GM18861 (cell line): ENCODE measurements at regions not wholly inside any gene's neighbourhood (a gene's known extent, or its start where the extent isn't known, plus 50 kb on each side); places are given as distances from the start of the nearest gene placed in this dataset.
"Not testable (repeated sequence)": the region's sequence is repeated elsewhere in the genome, so short reads cannot be mapped to it uniquely, and the experiment has no call there.

Experiments
- ATAC-seq: cut with Tn5 transposase; IDR thresholded peaks from one replicate; pipeline ENCODE4 v1.9.1; 2021; ENCODE audit not compliant: unreplicated experiment

DNA sequence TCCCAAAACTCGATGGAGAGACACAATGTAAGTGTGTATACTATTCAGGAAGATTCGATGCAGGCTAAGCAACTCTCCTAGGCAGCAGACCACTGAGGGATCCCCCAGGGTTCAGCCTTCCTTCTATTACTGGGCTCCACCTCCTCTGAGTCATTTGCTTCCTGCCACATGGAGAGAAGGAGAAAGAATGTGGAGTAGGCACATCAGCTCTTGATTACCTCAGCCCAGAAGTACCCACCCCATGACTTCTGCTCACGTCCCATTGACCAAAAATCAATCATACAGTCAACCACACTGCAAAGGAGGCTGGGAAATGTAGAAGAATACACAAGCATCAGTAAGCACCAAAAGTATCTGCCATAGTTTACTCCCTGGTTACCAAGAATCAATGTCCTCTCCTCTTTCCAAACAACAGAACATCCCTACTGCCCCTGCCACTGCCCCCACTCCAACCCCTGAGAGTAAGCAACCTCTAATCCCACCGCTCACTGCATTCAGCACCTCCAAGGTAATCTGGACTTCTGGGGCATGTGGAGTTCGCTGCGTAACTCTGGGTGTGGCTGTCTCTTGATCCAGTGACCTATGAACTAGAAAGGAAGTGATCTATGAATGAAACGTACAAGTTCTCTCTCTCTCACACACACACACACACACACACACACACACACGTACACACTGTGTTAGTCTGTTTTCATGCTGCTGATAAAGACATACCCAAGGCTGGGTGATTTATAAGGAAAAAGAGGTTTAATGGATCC is 91.2 kb upstream of the C1QTNF7 start:
- no peak for ATAC-seq

- ATAC-seq = not testable (repeated sequence)
These were observed 90.6 kb upstream of the C1QTNF7 start for GRCh38 chr4:15337168-15337657.

GRCh38 chr4:15339737-15340136 is 88.1 kb upstream of the C1QTNF7 start:
- ATAC-seq = no peak

DNA sequence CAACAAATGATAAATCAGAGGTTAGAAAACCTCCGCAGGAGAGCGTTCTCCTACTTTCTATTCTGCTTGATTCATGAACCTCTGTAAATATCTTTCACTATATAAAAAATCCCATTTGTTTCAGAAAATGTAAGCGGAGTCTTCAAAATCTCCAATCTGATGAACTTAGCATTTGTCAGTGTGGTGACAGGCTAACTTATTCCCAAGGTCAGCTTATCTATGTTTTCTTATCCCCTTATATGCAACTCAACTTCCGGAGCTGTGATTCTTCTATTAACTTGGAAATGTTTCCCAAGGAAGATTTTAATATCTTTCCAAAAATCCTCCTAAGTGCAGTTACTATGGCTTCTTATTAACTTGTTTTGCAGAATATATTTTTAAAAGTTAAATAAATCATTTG is 87.5 kb upstream of the C1QTNF7 start:
- ATAC-seq = no peak

DNA sequence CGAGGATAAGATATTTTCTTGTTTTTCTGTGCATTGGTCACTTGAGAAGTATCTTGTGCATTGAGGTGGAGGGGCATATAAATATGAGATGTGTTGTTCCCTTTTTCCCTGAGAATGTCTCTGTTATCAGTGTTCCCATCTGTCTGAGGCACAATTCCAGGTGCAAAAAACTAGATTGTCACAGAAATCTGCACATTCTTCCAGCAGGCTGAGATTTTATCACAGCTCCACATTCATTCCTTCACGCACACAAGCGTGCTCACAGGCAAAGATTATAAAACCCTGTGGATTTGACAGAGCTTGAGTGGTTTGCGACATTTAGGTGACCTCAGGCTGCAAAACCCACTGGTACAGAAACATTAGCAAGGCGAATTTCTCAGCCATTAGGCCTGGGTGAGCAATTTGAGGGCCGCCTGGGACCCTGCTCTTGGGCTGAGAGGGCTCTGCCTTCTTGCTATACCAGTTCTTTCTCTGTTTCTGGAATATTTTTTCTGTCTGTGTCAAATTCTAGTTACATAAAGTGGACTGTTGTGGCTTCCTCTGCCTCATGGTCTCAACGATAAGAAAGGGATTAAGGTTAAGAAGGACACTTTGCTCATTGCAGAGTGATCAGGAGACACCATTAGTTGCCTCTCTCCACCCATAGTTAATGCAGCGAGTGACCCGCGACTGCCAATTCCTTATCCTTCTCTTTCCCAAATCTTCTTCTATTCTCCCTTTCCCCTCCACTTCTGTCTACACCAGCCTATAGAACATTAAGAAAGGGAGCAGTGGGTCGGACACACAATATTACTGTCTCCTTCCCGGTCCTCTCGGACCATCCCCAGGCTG is 86.7 kb upstream of the C1QTNF7 start:
- ATAC-seq = no peak

- ATAC-seq = no peak
These were observed 86.0 kb upstream of the C1QTNF7 start for GRCh38 chr4:15341733-15342300.

GRCh38 chr4:15343000-15343399 is 84.8 kb upstream of the C1QTNF7 start:
- no peak for ATAC-seq

GRCh38 chr4:15343581-15343980 is 84.3 kb upstream of the C1QTNF7 start:
- ATAC-seq = no peak

DNA sequence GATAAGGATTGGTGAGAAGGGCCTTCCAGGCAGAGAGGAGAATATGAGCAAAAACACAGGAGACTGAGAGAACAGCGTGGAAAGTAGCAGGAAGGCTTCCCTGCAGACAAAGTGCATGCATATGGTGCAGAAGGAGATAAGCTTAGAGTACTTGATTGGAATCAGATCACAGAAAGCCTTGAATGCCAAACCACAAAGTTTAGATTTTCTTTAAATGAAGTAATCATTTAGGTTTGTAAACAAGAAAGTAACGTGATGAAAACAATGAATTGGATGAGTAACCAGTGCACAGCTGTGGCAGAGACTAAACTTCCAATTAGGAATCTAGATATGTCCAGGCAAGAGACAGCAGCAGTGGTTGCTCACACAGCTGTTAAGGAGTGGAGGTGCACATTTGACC is 83.8 kb upstream of the C1QTNF7 start:
- no peak for ATAC-seq

DNA sequence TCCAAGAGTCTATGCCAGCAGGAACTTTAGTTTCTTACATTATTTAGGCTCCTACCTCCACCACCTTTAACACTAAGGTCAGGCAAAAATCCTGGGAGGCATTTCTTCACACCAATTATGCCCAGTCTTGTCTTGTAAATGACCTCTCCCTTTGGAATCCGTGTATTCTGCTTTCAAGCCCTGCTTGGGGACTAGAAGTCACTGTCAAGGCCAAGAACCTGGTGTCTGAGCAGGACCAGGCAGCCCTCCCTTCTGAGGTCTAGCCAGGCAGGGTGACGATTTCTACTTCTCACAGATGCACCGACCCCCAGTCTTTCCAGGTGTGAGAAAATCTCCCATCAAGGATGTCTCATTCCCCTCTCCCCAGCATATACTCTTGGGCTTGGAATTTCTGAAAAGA is 82.7 kb upstream of the C1QTNF7 start:
- ATAC-seq = no peak

- no peak for ATAC-seq
These were observed 79.6 kb upstream of the C1QTNF7 start for GRCh38 chr4:15348236-15348635.

DNA sequence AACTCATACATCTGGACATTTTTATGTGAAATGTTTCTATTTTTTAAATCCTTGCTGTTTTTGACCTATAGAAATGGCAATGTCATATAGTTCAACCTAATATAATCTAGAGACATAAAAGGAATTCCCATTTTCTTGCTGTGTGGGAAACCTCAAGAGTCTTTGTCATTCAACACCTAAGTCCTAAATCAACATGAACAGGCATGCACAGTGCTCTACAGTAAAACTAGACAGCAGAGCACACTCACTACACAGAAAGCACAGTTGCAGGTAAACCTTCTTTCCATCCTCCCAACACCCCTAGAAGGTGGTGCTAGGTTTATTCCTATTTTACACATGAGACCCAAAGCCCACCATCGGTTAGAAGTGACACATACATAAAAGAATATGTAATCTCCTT is 79.1 kb upstream of the C1QTNF7 start:
- ATAC-seq = no peak

DNA sequence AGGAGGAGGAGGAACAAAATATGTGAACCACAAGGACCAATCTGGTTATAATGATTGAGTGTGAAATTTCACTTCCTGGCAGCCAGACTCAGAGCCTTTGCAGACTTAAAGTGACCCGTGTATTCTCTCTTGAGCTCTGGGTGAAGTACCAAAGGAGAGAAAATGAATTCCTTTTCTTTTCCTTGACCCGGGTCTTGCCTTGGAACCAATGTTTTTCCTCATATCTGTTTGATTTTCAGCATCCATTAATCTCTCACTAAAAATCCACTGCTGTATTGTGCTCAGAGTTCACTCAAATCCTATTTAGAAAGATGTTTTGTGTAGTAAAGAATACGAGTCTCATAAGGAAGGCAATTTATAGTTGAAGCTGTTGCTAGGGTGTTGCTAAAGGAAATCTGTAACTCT is 78.3 kb upstream of the C1QTNF7 start:
- no peak for ATAC-seq

- ATAC-seq = no peak
These were observed 77.9 kb upstream of the C1QTNF7 start for GRCh38 chr4:15349965-15350364.

DNA sequence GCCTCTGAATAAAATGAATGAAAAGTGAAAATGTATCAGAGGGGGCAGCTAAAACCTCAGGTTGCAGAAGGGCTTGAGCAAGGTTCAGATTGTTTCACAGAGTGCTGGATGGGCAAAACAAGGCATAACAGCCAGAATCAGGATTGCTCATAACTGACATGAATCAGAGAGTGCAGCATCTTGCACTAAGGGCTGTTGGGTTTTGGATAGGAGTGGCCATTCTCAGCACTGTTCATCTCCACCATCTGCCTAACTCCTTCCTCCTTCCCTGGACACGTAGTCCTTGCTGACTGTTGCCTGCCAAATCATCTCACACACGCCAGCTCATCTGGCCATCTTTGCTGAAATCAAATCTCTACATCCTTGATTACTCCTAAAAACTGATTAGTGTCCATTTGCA is 75.3 kb upstream of the C1QTNF7 start:
- ATAC-seq = no peak

GRCh38 chr4:15353207-15353606 is 74.6 kb upstream of the C1QTNF7 start:
- ATAC-seq = no peak

- ATAC-seq = no peak
These were observed 73.2 kb upstream of the C1QTNF7 start for GRCh38 chr4:15354371-15355297.

DNA sequence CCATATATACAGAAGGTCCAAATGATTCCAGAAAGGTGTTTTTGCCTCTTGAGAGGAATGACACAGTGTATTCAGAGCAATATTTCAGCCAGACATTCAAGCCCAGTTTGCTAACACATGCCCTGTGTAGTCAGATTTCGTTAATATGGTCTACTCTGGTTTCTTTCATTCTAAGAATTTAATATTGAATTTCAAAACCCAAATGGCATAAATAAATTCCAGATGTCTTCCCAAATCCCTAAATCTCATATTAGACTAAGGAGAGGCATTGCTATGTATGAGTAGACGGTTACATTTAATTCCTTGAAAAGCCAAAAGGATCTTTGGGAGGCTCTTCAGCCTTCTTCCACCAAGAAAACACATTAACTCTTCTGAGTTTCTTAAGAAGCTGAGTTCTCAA is 66.3 kb upstream of the C1QTNF7 start:
- no peak for ATAC-seq

- no peak for ATAC-seq
These were observed 65.3 kb upstream of the C1QTNF7 start for GRCh38 chr4:15362541-15362940.

- ATAC-seq = no peak
These were observed 63.6 kb upstream of the C1QTNF7 start for GRCh38 chr4:15364183-15364582.

- ATAC-seq = no peak
These were observed 62.2 kb upstream of the C1QTNF7 start for GRCh38 chr4:15365641-15366040.
